ENCODE measurements at regions not wholly inside any gene's neighbourhood (a gene's known extent, or its start where the extent isn't known, plus 50 kb on each side); places are given as distances from the start of the nearest gene placed in this dataset.
"Not testable (repeated sequence)": the region's sequence is repeated elsewhere in the genome, so short reads cannot be mapped to it uniquely, and the experiment has no call there.

DNA sequence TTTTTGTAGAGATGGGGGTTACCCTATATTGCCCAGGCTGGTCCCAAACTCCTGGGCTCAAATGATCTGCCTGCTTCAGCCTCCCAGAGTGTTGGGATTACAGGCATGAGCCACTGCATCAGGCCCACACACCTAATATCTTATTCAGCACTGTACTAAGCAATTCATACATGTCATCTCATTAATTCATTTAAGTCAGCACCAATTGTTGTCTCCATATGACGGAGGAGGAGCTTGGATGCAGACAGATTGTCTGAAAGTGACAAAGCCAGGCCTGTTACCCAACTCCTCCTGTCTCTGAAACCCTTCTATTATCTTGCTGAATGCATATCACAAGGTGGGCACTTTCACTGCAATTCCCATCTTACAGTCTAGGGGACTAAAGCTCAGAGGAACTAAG lies 57.5 kb upstream of the ALX4 start:
- DNase-seq, result no peak
- TF ChIP-seq, protein P1, sequence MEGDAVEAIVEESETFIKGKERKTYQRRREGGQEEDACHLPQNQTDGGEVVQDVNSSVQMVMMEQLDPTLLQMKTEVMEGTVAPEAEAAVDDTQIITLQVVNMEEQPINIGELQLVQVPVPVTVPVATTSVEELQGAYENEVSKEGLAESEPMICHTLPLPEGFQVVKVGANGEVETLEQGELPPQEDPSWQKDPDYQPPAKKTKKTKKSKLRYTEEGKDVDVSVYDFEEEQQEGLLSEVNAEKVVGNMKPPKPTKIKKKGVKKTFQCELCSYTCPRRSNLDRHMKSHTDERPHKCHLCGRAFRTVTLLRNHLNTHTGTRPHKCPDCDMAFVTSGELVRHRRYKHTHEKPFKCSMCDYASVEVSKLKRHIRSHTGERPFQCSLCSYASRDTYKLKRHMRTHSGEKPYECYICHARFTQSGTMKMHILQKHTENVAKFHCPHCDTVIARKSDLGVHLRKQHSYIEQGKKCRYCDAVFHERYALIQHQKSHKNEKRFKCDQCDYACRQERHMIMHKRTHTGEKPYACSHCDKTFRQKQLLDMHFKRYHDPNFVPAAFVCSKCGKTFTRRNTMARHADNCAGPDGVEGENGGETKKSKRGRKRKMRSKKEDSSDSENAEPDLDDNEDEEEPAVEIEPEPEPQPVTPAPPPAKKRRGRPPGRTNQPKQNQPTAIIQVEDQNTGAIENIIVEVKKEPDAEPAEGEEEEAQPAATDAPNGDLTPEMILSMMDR (IDR thresholded peaks at IDR 0.05; ENCODE audit: low read depth, low read length, missing control alignments), result no peak
- in situ Hi-C loops (cut with HindIII; ENCODE audit: low pct_ligation_motif_present, low sequenced_read_pairs), result no loop called here
- no peak overlapping the region for H3K4me3 ChIP-seq (ENCODE audit: low read depth, low read length)
- H3K27ac ChIP-seq, result no peak overlapping the region
- H3K36me3 ChIP-seq (replicated peaks), result no peaks in the 10 kb centered on the region
- peaks cover 14% of the 10 kb centered on the region for H3K27me3 ChIP-seq (replicated peaks)

DNA sequence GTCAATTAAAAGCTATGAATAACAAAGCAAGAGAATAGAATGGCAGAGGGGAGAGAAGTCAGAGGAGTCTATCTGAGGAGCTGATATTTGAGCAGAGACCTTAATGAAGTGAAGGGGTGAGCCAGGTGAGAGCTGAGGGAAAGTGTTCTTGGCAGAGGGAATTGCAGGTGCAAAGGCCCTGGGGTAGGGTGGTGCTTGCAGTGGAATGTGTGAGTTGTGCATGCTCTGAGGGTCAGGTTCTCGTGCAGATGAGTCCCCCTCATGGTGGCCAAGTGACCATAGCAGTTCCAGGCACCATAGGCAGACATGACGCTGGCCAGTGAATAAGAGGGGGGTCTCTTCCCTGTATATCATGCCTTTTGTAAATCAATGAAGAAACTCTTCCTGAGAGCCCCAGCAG lies 58.9 kb upstream of the ALX4 start:
- Histone ChIP-seq H3K4me3 (ENCODE audit: low read depth, low read length) (no peak overlapping the region), H3K27me3 (replicated peaks) (no peaks in the 10 kb centered on the region)
- in situ Hi-C loops (cut with HindIII; ENCODE audit: low pct_ligation_motif_present, low sequenced_read_pairs), result no loop called here

DNA sequence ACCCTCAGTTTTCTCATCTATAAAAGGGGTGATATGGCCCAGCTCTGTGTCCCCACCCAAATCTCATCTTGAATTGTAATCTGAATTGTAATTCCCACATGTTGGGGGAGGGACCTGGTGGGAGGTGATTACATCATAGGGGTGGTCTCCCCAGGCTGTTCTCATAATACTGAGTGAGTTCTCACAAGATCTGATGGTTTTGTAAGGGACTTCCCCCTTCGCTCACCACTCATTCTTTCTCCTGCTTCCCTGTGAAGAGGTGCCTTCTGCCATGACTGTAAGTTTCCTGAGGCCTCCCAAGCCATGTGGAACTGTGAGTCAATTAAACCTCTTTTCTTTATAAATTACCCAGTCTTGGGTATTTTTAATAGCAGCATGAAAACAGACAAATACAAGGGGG lies 61.1 kb upstream of the ALX4 start:
- H3K36me3 ChIP-seq (replicated peaks); H3K4me3 ChIP-seq (ENCODE audit: low read depth, low read length); H3K27me3 ChIP-seq (replicated peaks); DNase-seq; H3K27ac ChIP-seq; in situ Hi-C loops (cut with HindIII; ENCODE audit: low pct_ligation_motif_present, low sequenced_read_pairs): not testable (repeated sequence)

More for the DNA sequence above, 58.9 kb upstream of the ALX4 start:
- Histone ChIP-seq H3K27ac (no peak overlapping the region), H3K36me3 (replicated peaks) (no peaks in the 10 kb centered on the region)
- TF ChIP-seq, protein P1 (IDR thresholded peaks at IDR 0.05; ENCODE audit: low read depth, low read length, missing control alignments), result no peak
- no peak for DNase-seq

DNA sequence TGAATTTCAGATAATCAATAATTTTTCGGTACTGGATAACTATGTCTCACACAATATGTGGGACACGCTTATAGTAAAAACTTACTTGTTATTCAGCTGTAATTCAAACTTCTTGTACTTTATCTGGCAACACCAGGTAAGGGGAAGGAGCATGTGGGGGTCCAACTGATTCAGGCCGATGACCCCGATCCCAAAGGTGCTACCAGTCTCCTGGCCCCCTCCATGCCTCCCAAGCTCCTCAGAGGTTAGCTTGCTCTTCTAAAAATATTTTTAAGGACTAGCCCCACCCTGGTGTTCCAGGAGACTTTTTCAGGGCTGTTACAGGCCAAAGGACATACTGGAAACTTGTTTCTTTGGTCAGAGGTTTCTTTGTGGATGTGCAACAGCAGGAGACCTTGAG lies 61.8 kb upstream of the ALX4 start:
- H3K36me3 ChIP-seq (replicated peaks), result no peaks in the 10 kb centered on the region
- in situ Hi-C loops (cut with HindIII; ENCODE audit: low pct_ligation_motif_present, low sequenced_read_pairs), result no loop called here
- no peak overlapping the region for H3K4me3 ChIP-seq (ENCODE audit: low read depth, low read length)
- DNase-seq, result no peak
- H3K27me3 ChIP-seq (replicated peaks), result no peaks in the 10 kb centered on the region
- H3K27ac ChIP-seq, result no peak overlapping the region
- TF ChIP-seq, protein P1 (IDR thresholded peaks at IDR 0.05; ENCODE audit: low read depth, low read length, missing control alignments), result no peak

DNA sequence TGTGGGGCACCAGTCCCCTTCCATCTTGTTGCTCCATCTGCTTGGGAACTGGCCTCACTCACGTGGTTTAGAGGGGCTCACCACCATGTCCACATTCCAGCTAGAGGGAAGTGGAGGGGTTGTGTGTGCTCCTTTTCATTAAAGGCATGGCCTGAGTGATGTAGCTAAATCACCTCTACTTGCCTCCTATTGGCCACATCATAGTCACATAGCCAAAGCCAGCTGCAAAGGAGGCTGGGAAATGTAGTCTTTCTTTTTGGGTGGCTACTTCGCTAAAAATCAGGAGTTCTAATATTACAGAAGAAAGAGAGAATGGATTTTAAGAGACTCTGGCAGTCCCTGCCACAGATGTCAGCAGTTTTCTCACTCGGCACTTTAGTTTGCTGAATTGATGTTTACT lies 63.0 kb upstream of the ALX4 start:
- TF ChIP-seq, protein P1 (IDR thresholded peaks at IDR 0.05; ENCODE audit: low read depth, low read length, missing control alignments), result no peak

DNA sequence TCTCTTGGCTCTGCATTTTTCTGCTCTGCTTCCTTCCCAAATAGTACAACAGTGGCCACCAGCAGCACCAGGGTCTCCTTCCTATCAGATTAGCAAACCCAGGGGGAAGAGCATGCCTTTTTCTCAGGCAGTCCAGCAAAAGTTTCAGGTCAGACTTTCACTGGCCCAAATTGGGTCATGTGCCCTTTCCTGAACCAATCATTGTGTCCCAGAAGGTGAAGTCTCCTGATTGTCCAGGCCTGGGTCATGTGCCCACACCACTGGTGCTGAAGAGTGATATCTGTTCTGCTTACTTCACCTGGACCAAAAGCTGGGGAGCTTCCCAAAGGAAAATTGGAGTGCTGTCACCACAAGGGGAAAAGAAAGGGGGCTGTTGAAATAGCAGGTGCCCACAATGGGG lies 64.1 kb upstream of the ALX4 start:
- Histone ChIP-seq H3K27me3 (replicated peaks) (no peaks in the 10 kb centered on the region), H3K36me3 (replicated peaks) (no peaks in the 10 kb centered on the region), H3K27ac (no peak overlapping the region), H3K4me3 (ENCODE audit: low read depth, low read length) (no peak overlapping the region)
- in situ Hi-C loops (cut with HindIII; ENCODE audit: low pct_ligation_motif_present, low sequenced_read_pairs), result no loop called here
- TF ChIP-seq, protein P1 (IDR thresholded peaks at IDR 0.05; ENCODE audit: low read depth, low read length, missing control alignments), result no peak
- DNase-seq, result no peak

More for the DNA sequence above, 63.0 kb upstream of the ALX4 start:
- in situ Hi-C loops (cut with HindIII; ENCODE audit: low pct_ligation_motif_present, low sequenced_read_pairs), result no loop called here
- no peaks in the 10 kb centered on the region for H3K27me3 ChIP-seq (replicated peaks)
- no peaks in the 10 kb centered on the region for H3K36me3 ChIP-seq (replicated peaks)
- H3K27ac ChIP-seq, result no peak overlapping the region
- H3K4me3 ChIP-seq (ENCODE audit: low read depth, low read length), result no peak overlapping the region
- no peak for DNase-seq
